Skeletal muscle cell (primary cell): ENCODE measurements at regions not wholly inside any gene's neighbourhood (a gene's known extent, or its start where the extent isn't known, plus 50 kb on each side); places are given as distances from the start of the nearest gene placed in this dataset.
"Not testable (repeated sequence)": the region's sequence is repeated elsewhere in the genome, so short reads cannot be mapped to it uniquely, and the experiment has no call there.

ENCODE experiments used
- DNase-seq: peaks from one replicate; pipeline ENCODE4 v3.0.0-alpha.2; 2010; ENCODE audit warnings: low read depth
- H3K4me3 ChIP-seq: 2 replicates; pipeline ENCODE4 v1.5.1; 2011; ENCODE audit warnings: low read depth, mild to moderate bottlenecking, control low read depth, low read length, moderate library complexity

GRCh38 chr12:116378002-116378401, 100.5 kb upstream of the MED13L start:
- no peak for DNase-seq
- no peak overlapping the region for H3K4me3 ChIP-seq

- no peak for DNase-seq
- H3K4me3 ChIP-seq = no peak overlapping the region
Measured at GRCh38 chr12:116380108-116380507, 102.6 kb upstream of the MED13L start.

GRCh38 chr12:116380740-116381139, 103.2 kb upstream of the MED13L start:
- H3K4me3 ChIP-seq, DNase-seq: not testable (repeated sequence)

GRCh38 chr12:116381240-116381743, 103.8 kb upstream of the MED13L start:
- peak overlapping the region; percentile 3 for H3K4me3 ChIP-seq
- DNase-seq = no peak

- peak; percentile 96 for DNase-seq
- H3K4me3 ChIP-seq = peak overlapping the region; percentile 21
Measured at GRCh38 chr12:116381744-116382685, 104.5 kb upstream of the MED13L start.

GRCh38 chr12:116382686-116383530, 105.4 kb upstream of the MED13L start:
- DNase-seq = peak; percentile 99
- peak overlapping the region; percentile 21 for H3K4me3 ChIP-seq

GRCh38 chr12:116384175-116384574, 106.7 kb upstream of the MED13L start:
- no peak for DNase-seq
- no peak overlapping the region for H3K4me3 ChIP-seq

GRCh38 chr12:116384691-116385485, 107.4 kb upstream of the MED13L start:
- DNase-seq = no peak
- H3K4me3 ChIP-seq = no peak overlapping the region

- DNase-seq = no peak
- H3K4me3 ChIP-seq = no peak overlapping the region
Measured at GRCh38 chr12:116385486-116386217, 108.2 kb upstream of the MED13L start.

- H3K4me3 ChIP-seq = no peak overlapping the region
- no peak for DNase-seq
Measured at GRCh38 chr12:116389326-116389725, 111.8 kb upstream of the MED13L start.

- DNase-seq = peak; percentile 95
- no peak overlapping the region for H3K4me3 ChIP-seq
Measured at GRCh38 chr12:116389990-116390389, 112.5 kb upstream of the MED13L start.

GRCh38 chr12:116390401-116391335, 113.2 kb upstream of the MED13L start:
- H3K4me3 ChIP-seq = no peak overlapping the region
- no peak for DNase-seq

- no peak overlapping the region for H3K4me3 ChIP-seq
- DNase-seq = no peak
Measured at GRCh38 chr12:116391501-116391900, 114.0 kb upstream of the MED13L start.

- DNase-seq = no peak
- no peak overlapping the region for H3K4me3 ChIP-seq
Measured at GRCh38 chr12:116392061-116392460, 114.6 kb upstream of the MED13L start.

GRCh38 chr12:116393255-116393654, 115.8 kb upstream of the MED13L start:
- no peak overlapping the region for H3K4me3 ChIP-seq
- no peak for DNase-seq

- no peak for DNase-seq
- H3K4me3 ChIP-seq = no peak overlapping the region
Measured at GRCh38 chr12:116393859-116394650, 116.6 kb upstream of the MED13L start.

GRCh38 chr12:116395396-116395795, 117.9 kb upstream of the MED13L start:
- DNase-seq = no peak
- H3K4me3 ChIP-seq = no peak overlapping the region
